ENCODE measurements at regions not wholly inside any gene's neighbourhood (a gene's known extent, or its start where the extent isn't known, plus 50 kb on each side); places are given as distances from the start of the nearest gene placed in this dataset.
"Not testable (repeated sequence)": the region's sequence is repeated elsewhere in the genome, so short reads cannot be mapped to it uniquely, and the experiment has no call there.

DNA sequence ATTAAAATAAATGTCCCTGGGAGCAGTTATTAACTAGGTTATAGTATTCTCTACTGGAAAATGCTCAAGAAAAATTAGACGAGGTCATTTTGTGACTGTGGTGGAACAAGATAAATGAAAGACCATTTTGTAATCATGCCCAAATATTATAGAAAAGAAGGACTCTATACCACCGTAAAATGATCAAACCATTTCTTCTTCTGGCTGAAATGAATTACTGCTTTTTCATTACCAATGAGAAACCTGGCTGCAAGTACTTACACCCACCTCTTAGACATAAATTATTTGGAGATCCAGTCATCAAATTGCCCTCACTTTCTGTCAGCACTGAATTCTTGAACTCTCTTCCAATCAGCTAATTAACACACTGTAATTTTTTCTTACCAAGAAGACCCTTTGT is 74.2 kb upstream of the FSIP2 start:
- TF ChIP-seq, protein P1, sequence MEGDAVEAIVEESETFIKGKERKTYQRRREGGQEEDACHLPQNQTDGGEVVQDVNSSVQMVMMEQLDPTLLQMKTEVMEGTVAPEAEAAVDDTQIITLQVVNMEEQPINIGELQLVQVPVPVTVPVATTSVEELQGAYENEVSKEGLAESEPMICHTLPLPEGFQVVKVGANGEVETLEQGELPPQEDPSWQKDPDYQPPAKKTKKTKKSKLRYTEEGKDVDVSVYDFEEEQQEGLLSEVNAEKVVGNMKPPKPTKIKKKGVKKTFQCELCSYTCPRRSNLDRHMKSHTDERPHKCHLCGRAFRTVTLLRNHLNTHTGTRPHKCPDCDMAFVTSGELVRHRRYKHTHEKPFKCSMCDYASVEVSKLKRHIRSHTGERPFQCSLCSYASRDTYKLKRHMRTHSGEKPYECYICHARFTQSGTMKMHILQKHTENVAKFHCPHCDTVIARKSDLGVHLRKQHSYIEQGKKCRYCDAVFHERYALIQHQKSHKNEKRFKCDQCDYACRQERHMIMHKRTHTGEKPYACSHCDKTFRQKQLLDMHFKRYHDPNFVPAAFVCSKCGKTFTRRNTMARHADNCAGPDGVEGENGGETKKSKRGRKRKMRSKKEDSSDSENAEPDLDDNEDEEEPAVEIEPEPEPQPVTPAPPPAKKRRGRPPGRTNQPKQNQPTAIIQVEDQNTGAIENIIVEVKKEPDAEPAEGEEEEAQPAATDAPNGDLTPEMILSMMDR (IDR thresholded peaks at IDR 0.05; ENCODE audit: insufficient read depth, low read depth, low read length), result no peak
- H3K4me3 ChIP-seq (ENCODE audit: low read depth, low read length), result no peak overlapping the region
- DNase-seq (ENCODE audit: low read depth), result no peak

DNA sequence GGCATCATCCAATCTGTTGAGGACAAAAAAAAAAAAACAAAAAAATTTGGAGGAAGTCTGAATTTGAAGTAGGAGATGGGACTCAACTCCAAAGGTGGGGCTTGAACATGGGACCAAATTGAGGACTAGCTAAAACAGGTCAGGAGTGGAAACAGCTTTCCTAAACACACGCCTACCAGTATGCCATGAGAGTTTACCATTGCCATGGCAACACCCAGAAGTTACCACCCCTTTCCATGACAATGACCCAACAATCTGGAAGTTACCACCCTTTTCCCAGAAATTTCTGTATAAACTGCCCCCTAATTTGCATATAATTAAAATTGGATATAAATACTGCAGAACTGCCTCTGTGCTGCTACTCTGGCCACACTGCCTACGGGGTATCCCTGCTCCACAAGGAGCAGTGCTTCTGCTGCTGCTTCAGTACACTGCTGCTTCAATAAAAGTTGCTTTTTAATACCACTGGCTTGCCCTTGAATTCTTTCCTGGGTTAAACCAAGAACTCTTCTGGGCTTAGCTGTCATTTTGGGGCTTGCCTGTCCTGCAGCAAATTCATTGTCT is 73.3 kb upstream of the FSIP2 start:
- no peak overlapping the region for H3K4me3 ChIP-seq (ENCODE audit: low read depth, low read length)
- TF ChIP-seq, protein P1 (IDR thresholded peaks at IDR 0.05; ENCODE audit: insufficient read depth, low read depth, low read length), result no peak
- DNase-seq (ENCODE audit: low read depth), result no peak

DNA sequence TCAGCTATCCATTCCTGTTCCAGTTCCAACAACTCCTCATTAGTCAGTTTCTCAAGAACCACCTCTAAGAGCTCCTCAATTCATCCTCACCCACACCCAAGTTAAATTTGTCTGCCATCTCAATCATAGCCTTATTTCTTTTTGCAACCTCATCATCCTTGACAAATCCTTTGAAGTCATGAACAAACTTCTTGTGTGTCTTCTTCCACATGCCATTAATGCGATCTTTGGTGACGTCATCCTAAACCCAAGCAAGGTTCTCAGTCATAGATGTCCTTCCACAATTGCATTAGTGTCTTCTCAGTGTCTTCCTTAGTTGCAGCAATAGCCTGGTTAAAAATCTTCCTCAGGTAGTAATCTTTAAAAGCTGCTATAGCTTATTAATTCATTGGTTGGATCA is 71.2 kb upstream of the FSIP2 start:
- no peak for DNase-seq (ENCODE audit: low read depth)
- TF ChIP-seq, protein P1 (IDR thresholded peaks at IDR 0.05; ENCODE audit: insufficient read depth, low read depth, low read length), result no peak
- no peak overlapping the region for H3K4me3 ChIP-seq (ENCODE audit: low read depth, low read length)

DNA sequence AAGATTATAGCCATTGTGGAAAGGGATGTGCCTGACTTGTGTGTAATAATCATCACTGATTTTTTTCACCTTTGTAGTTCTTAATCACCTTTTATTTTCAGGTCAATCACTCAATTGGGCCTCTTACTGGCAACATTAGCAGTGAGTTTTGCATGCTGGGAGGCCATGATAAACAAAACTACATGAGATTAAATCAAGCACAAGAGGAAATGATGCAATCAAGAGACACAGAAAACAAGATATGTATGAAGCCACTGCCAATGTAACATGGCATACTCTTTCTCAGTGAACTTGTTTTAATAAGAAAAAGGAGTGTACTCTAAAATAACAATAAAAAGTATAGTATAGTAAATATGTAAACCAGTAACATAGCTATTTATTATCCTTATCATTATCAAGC is 69.9 kb upstream of the FSIP2 start:
- TF ChIP-seq, protein P1 (IDR thresholded peaks at IDR 0.05; ENCODE audit: insufficient read depth, low read depth, low read length), result no peak
- H3K4me3 ChIP-seq (ENCODE audit: low read depth, low read length), result no peak overlapping the region
- DNase-seq (ENCODE audit: low read depth), result no peak

DNA sequence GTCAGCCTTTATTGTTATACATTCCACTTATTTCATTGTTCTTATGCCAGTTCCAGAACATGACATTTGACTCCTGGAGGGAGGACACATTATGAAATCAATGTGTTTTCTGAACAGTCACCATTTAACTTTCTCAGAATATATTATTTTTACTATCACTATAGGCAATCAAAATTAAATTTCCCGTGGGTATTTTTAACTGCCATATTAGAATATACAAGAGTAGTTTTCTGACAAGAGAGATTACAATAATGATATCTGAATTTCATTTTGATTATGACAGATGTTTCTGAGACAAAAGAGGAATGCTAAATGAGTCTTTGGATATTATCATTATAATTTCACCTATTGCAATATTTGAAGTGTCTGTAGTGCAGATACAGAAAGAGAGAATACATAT is 64.4 kb upstream of the FSIP2 start:
- no peak for DNase-seq (ENCODE audit: low read depth)
- TF ChIP-seq, protein P1 (IDR thresholded peaks at IDR 0.05; ENCODE audit: insufficient read depth, low read depth, low read length), result no peak
- H3K4me3 ChIP-seq (ENCODE audit: low read depth, low read length), result no peak overlapping the region

DNA sequence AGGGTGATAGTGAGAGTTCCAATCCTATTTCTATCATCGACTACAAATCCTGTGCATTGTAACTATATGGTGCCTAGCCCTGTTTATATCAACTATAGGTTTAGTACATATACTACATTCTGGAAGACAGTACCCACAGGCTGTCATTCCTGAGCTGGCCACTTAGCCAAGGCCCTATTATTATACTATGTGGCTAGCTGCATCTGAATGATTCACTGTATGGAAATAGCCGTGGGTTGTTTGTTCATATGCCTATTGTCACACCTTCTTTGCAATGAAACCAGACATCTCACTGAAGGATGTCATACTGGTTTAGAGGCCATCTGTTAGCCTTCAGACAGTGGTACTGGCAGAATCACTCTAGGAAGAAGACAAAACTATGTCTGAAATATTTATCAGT is 62.3 kb upstream of the FSIP2 start:
- H3K4me3 ChIP-seq (ENCODE audit: low read depth, low read length), result no peak overlapping the region
- TF ChIP-seq, protein P1 (IDR thresholded peaks at IDR 0.05; ENCODE audit: insufficient read depth, low read depth, low read length), result no peak
- DNase-seq (ENCODE audit: low read depth), result no peak

DNA sequence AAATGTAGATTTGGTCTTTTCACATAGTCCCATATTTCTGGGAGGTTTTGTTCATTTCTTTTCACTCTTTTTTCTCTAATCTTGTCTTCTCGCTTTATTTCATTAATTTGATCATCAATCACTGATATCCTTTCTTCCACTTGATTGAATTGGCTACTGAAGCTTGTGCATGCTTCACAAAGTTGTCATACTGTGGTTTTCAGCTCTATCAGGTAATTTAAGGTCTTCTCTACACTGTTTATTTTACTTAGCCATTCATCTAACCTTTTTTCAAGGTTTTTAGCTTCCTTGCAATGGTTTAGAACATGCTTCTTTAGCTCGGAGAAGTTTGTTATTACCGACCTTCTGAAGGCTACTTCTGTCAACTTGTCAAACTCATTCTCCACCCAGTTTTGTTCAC is 51.6 kb upstream of the FSIP2 start:
- not testable (repeated sequence) for DNase-seq (ENCODE audit: low read depth); H3K4me3 ChIP-seq (ENCODE audit: low read depth, low read length)

Measured in fibroblast of villous mesenchyme (primary cell).